Vagina (tissue), 2 donors: ENCODE measurements at regions not wholly inside any gene's neighbourhood (a gene's known extent, or its start where the extent isn't known, plus 50 kb on each side); places are given as distances from the start of the nearest gene placed in this dataset.

ENCODE experiments used
- DNase-seq, 2 donors: peaks; one replicate each; pipeline ENCODE4 v3.0.0-alpha.2; 2017; ENCODE audit errors: extremely low spot score in 2 of 2
- H3K27ac ChIP-seq: fragments of 200-600 bp; sonication (generic); one replicate; pipeline ENCODE4 v1.5.1; 2019
- H3K27me3 ChIP-seq: fragments of 200-600 bp; sonication (generic); one replicate; pipeline ENCODE4 v1.5.1; 2019
- H3K36me3 ChIP-seq, 2 donors: fragments of 200-600 bp; sonication (generic); one replicate each; pipeline ENCODE4 v1.5.1; 2017 to 2019
- H3K4me1 ChIP-seq: fragments of 200-600 bp; sonication (generic); one replicate; pipeline ENCODE4 v1.5.1; 2019
- H3K4me3 ChIP-seq, 2 donors: fragments of 200-600 bp; sonication (generic); 1 replicate in 1 of 2; 2 replicates in 1 of 2; pipeline ENCODE4 v1.5.1; 2016 to 2019
- H3K9me3 ChIP-seq: fragments of 200-600 bp; sonication (generic); one replicate; pipeline ENCODE4 v1.5.1; 2019
- CTCF ChIP-seq, 3 experiments: fragments of 450-650 bp in 2 of 3; fragments of 200-600 bp in 1 of 3; sonication (generic) in 1 of 3; IDR thresholded peaks; one replicate each; pipeline ENCODE4 v1.5.1; 2017 to 2019; ENCODE audit warnings: antibody characterized with exemption in 3 of 3, mild to moderate bottlenecking in 2 of 3, moderate library complexity in 2 of 3
- POLR2A ChIP-seq, 2 donors: fragments of 450-650 bp; IDR thresholded peaks; one replicate each; pipeline ENCODE4 v1.6.1; 2017; ENCODE audit warnings: antibody characterized with exemption in 2 of 2, mild to moderate bottlenecking in 2 of 2, moderate library complexity in 2 of 2
- POLR2AphosphoS5 ChIP-seq, 2 donors: sonication (generic); formaldehyde crosslinking; IDR thresholded peaks; one replicate each; pipeline ENCODE4 v1.9.0; 2017; ENCODE audit warnings: antibody characterized with exemption in 2 of 2, mild to moderate bottlenecking in 2 of 2, low read depth in 1 of 2; ENCODE audit not compliant: insufficient read depth in 1 of 2
- intact Hi-C: fragments of 100-400 bp; cut with DNase I; formaldehyde crosslinking; loops from one replicate; pipeline ENCODE4 v1.15.1; 2023

GRCh38 chr14:89028462-89029134 is 204.1 kb downstream of the TTC8 start:
- H3K27me3 ChIP-seq, result no peaks in the 10 kb centered on the region
- no peak overlapping the region for H3K27ac ChIP-seq
- H3K4me3 ChIP-seq, result no peak overlapping the region
- no peak for DNase-seq
- no peak for TF ChIP-seq POLR2A (IDR thresholded peaks at IDR 0.05)
- no peak for TF ChIP-seq POLR2AphosphoS5 (IDR thresholded peaks at IDR 0.05; ENCODE audit: insufficient read depth in 1 of 2, low read depth in 1 of 2)
- TF ChIP-seq CTCF (IDR thresholded peaks at IDR 0.05), result no peak
- no peaks in the 10 kb centered on the region for H3K9me3 ChIP-seq
- intact Hi-C loops, result no loop called here
- no peaks in the 10 kb centered on the region for H3K36me3 ChIP-seq
- H3K4me1 ChIP-seq, result peaks cover 14% of the 10 kb centered on the region

DNA sequence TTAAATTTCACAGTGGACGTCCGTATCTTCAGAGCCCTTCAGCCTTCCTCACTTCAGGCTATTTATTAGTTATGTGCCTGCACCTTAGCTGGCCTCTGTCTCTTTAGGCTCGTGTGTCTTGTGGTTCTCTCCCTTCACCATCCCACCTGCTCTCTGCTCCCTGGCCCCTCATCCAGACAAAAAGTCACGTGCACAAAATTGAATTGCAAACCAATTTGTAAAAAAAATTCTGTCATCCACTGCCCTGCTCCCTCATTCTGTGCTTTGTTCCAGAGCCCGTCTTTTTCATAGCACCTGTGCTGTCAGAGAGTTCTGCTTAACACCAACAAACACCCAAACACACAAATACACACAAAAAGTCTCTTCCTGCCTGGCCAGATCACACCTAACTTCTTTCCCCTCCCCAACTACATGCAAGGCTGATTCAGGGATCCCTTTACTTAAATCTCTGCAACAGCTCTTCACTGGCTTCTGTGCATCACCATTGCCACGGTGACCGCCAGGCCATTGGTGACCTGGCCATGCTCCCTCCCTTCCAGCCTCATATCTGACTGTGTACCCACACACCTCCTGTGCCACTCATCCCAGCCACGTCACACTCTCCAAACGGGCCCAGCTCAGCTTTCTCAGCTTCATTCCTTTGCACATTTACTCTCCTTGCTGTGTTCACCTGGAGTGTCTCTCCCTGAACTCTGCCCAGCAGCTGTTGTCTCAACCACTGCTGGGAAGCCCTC is 205.7 kb downstream of the TTC8 start:
- Histone ChIP-seq H3K4me3 (no peak overlapping the region), H3K27me3 (no peaks in the 10 kb centered on the region), H3K36me3 (no peaks in the 10 kb centered on the region), H3K4me1 (peaks cover 14% of the 10 kb centered on the region), H3K27ac (no peak overlapping the region), H3K9me3 (no peaks in the 10 kb centered on the region)
- intact Hi-C loops, result no loop called here
- DNase-seq, result peak in 1 of 2 donors; percentile 70
- TF ChIP-seq POLR2AphosphoS5 (IDR thresholded peaks at IDR 0.05; ENCODE audit: insufficient read depth in 1 of 2, low read depth in 1 of 2), result no peak
- no peak for TF ChIP-seq POLR2A (IDR thresholded peaks at IDR 0.05)
- no peak for TF ChIP-seq CTCF (IDR thresholded peaks at IDR 0.05)

GRCh38 chr14:89030921-89031320 is 206.5 kb downstream of the TTC8 start:
- H3K36me3 ChIP-seq, result no peaks in the 10 kb centered on the region
- no peaks in the 10 kb centered on the region for H3K27me3 ChIP-seq
- no peaks in the 10 kb centered on the region for H3K9me3 ChIP-seq
- TF ChIP-seq POLR2A (IDR thresholded peaks at IDR 0.05), result no peak
- TF ChIP-seq CTCF (IDR thresholded peaks at IDR 0.05), result no peak
- no peak for TF ChIP-seq POLR2AphosphoS5 (IDR thresholded peaks at IDR 0.05; ENCODE audit: insufficient read depth in 1 of 2, low read depth in 1 of 2)
- no peak for DNase-seq
- intact Hi-C loops, result no loop called here
- H3K27ac ChIP-seq, result no peak overlapping the region
- H3K4me1 ChIP-seq, result peaks cover 14% of the 10 kb centered on the region
- no peak overlapping the region for H3K4me3 ChIP-seq

DNA sequence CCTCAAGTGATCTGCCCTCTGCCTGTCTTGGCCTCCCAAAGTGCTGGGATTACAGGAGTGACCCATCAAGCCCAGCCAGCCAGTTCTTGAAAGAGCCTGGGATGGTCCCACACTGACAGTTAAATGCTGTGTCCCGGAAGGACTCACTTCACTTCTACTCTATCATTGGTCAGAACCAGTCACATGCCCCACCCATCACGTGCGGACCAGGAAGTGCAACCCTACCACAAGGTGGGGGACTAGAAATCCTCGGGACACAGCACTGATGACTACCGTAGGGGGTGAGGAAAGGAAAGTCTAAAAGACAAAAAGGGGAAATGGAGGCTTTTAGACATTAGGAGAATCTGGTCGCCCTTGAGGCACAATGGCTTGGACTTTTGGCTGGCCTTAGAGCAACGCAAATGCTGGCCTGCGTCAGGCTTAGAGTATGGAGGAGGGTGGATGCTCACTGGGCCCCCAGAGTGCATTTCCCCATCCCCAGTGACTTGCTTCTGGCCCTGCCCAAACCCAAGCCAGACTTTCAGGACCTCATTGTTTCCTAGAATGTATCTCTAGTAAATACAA is 207.7 kb downstream of the TTC8 start:
- Histone ChIP-seq H3K4me1 (peaks cover 6% of the 10 kb centered on the region), H3K27me3 (no peaks in the 10 kb centered on the region), H3K36me3 (no peaks in the 10 kb centered on the region), H3K4me3 (no peak overlapping the region), H3K9me3 (no peaks in the 10 kb centered on the region), H3K27ac (no peak overlapping the region)
- intact Hi-C loops, result no loop called here
- no peak for TF ChIP-seq POLR2AphosphoS5 (IDR thresholded peaks at IDR 0.05; ENCODE audit: insufficient read depth in 1 of 2, low read depth in 1 of 2)
- no peak for TF ChIP-seq POLR2A (IDR thresholded peaks at IDR 0.05)
- TF ChIP-seq CTCF (IDR thresholded peaks at IDR 0.05), result no peak
- no peak for DNase-seq

DNA sequence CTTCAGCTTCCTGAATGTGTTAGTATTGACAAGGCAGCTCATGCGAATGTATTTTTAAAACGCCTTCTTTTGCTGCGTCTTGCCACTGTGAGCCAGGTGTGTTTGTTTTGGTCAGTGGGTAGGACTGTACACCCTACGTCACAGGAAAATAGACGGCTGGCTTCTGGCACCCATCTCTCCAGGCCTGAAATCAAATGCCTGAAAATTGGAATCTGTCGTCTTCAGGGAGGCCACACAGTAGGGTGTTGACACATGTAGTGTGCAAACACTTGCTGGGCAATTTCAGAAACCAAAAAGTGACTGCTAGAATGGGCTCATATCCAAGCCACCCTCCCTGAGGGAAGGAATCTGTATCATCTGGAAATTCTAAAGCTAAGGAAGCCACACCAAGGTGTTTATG is 209.3 kb downstream of the TTC8 start:
- no peak overlapping the region for H3K27ac ChIP-seq
- no peaks in the 10 kb centered on the region for H3K36me3 ChIP-seq
- TF ChIP-seq POLR2A (IDR thresholded peaks at IDR 0.05), result no peak
- TF ChIP-seq POLR2AphosphoS5 (IDR thresholded peaks at IDR 0.05; ENCODE audit: insufficient read depth in 1 of 2, low read depth in 1 of 2), result no peak
- TF ChIP-seq CTCF (IDR thresholded peaks at IDR 0.05), result no peak
- DNase-seq, result no peak
- no peaks in the 10 kb centered on the region for H3K9me3 ChIP-seq
- no peak overlapping the region for H3K4me3 ChIP-seq
- no peaks in the 10 kb centered on the region for H3K27me3 ChIP-seq
- intact Hi-C loops, result no loop called here
- no peaks in the 10 kb centered on the region for H3K4me1 ChIP-seq
